SJCRH30 (cell line): ENCODE measurements at regions not wholly inside any gene's neighbourhood (a gene's known extent, or its start where the extent isn't known, plus 50 kb on each side); places are given as distances from the start of the nearest gene placed in this dataset.

Source experiments
- DNase-seq, 2 experiments: peaks; one replicate each; pipeline ENCODE4 v3.0.0-alpha.2; 2015 to 2020
- H3K27ac ChIP-seq: fragments of 250-450 bp; sonication (Bioruptor Pico); 2 replicates; pipeline ENCODE4 v1.5.1; 2020; ENCODE audit warnings: mild to moderate bottlenecking, moderate library complexity
- H3K27me3 ChIP-seq: fragments of 250-450 bp; sonication (Bioruptor Pico); 2 replicates; pipeline ENCODE4 v1.5.1; 2020; ENCODE audit warnings: mild to moderate bottlenecking, moderate library complexity
- H3K36me3 ChIP-seq: fragments of 250-450 bp; sonication (Bioruptor Pico); 2 replicates; pipeline ENCODE4 v1.5.1; 2020; ENCODE audit warnings: mild to moderate bottlenecking, moderate library complexity
- H3K4me1 ChIP-seq: fragments of 250-450 bp; sonication (Bioruptor Pico); 2 replicates; pipeline ENCODE4 v1.5.1; 2020; ENCODE audit warnings: mild to moderate bottlenecking, moderate library complexity
- H3K4me3 ChIP-seq: fragments of 250-450 bp; sonication (Bioruptor Pico); 2 replicates; pipeline ENCODE4 v1.5.1; 2020; ENCODE audit warnings: mild to moderate bottlenecking, moderate library complexity
- H3K9me3 ChIP-seq: fragments of 250-450 bp; sonication (Bioruptor Pico); replicated peaks from 2 replicates; pipeline ENCODE4 v1.5.1; 2020; ENCODE audit warnings: mild to moderate bottlenecking, moderate library complexity

- no peak for DNase-seq
- peaks cover 4% of the 10 kb centered on the region for H3K27me3 ChIP-seq
- H3K4me3 ChIP-seq: no peak overlapping the region
- H3K27ac ChIP-seq: no peak overlapping the region
- H3K9me3 ChIP-seq: no peaks in the 10 kb centered on the region
- H3K36me3 ChIP-seq: no peaks in the 10 kb centered on the region
- H3K4me1 ChIP-seq: no peaks in the 10 kb centered on the region
These were observed 646.7 kb upstream of the SALL1 start for GRCh38 chr16:51797669-51798259.

GRCh38 chr16:51779240-51779639, 628.2 kb upstream of the SALL1 start:
- Histone ChIP-seq H3K27ac (no peak overlapping the region), H3K4me1 (no peaks in the 10 kb centered on the region), H3K4me3 (no peak overlapping the region), H3K9me3 (no peaks in the 10 kb centered on the region), H3K27me3 (no peaks in the 10 kb centered on the region; the same call in 1 of the 2 replicates), H3K36me3 (no peaks in the 10 kb centered on the region)
- no peak for DNase-seq

- no peaks in the 10 kb centered on the region for H3K9me3 ChIP-seq
- no peaks in the 10 kb centered on the region for H3K36me3 ChIP-seq
- peaks cover 15% of the 10 kb centered on the region for H3K27me3 ChIP-seq
- no peak overlapping the region for H3K4me3 ChIP-seq
- no peaks in the 10 kb centered on the region for H3K4me1 ChIP-seq
- no peak for DNase-seq
- no peak overlapping the region for H3K27ac ChIP-seq
These were observed 622.2 kb upstream of the SALL1 start for GRCh38 chr16:51773071-51773890.

- H3K27ac ChIP-seq: no peak overlapping the region
- H3K4me3 ChIP-seq: no peak overlapping the region
- peaks cover 15% of the 10 kb centered on the region for H3K27me3 ChIP-seq
- H3K36me3 ChIP-seq: no peaks in the 10 kb centered on the region
- DNase-seq: no peak
- no peaks in the 10 kb centered on the region for H3K4me1 ChIP-seq
- H3K9me3 ChIP-seq: no peaks in the 10 kb centered on the region
These were observed 615.7 kb upstream of the SALL1 start for GRCh38 chr16:51766739-51767138.

- Histone ChIP-seq H3K27ac (no peak overlapping the region), H3K4me1 (no peaks in the 10 kb centered on the region), H3K4me3 (no peak overlapping the region), H3K9me3 (no peaks in the 10 kb centered on the region), H3K36me3 (no peaks in the 10 kb centered on the region), H3K27me3 (peaks cover 18% of the 10 kb centered on the region)
- peak in 1 of 2 experiments; percentile 8 for DNase-seq
These were observed 612.1 kb upstream of the SALL1 start for GRCh38 chr16:51763072-51763661.

GRCh38 chr16:51762081-51762996, 611.3 kb upstream of the SALL1 start:
- H3K9me3 ChIP-seq: no peaks in the 10 kb centered on the region
- peak; percentile 64 to 83 for DNase-seq
- no peaks in the 10 kb centered on the region for H3K36me3 ChIP-seq
- H3K27me3 ChIP-seq: peaks cover 18% of the 10 kb centered on the region
- no peaks in the 10 kb centered on the region for H3K4me1 ChIP-seq
- H3K4me3 ChIP-seq: no peak overlapping the region; the same call in 1 of the 2 replicates
- H3K27ac ChIP-seq: no peak overlapping the region

- H3K27me3 ChIP-seq: peaks cover 18% of the 10 kb centered on the region
- H3K4me3 ChIP-seq: no peak overlapping the region
- H3K36me3 ChIP-seq: no peaks in the 10 kb centered on the region
- no peaks in the 10 kb centered on the region for H3K4me1 ChIP-seq
- H3K27ac ChIP-seq: no peak overlapping the region
- DNase-seq: no peak
- H3K9me3 ChIP-seq: no peaks in the 10 kb centered on the region
These were observed 609.9 kb upstream of the SALL1 start for GRCh38 chr16:51761001-51761400.

GRCh38 chr16:51759999-51760398, 608.9 kb upstream of the SALL1 start:
- H3K9me3 ChIP-seq: no peaks in the 10 kb centered on the region
- no peak overlapping the region for H3K4me3 ChIP-seq
- H3K4me1 ChIP-seq: no peaks in the 10 kb centered on the region
- H3K36me3 ChIP-seq: no peaks in the 10 kb centered on the region
- DNase-seq: no peak
- no peak overlapping the region for H3K27ac ChIP-seq
- H3K27me3 ChIP-seq: peaks cover 21% of the 10 kb centered on the region

- Histone ChIP-seq H3K4me3 (no peak overlapping the region), H3K27me3 (peaks cover 21% of the 10 kb centered on the region), H3K9me3 (no peaks in the 10 kb centered on the region), H3K36me3 (no peaks in the 10 kb centered on the region), H3K4me1 (no peaks in the 10 kb centered on the region), H3K27ac (no peak overlapping the region)
- no peak for DNase-seq
These were observed 608.3 kb upstream of the SALL1 start for GRCh38 chr16:51759329-51759728.

GRCh38 chr16:51757921-51758479, 606.9 kb upstream of the SALL1 start:
- H3K4me1 ChIP-seq: no peaks in the 10 kb centered on the region; the same call in 1 of the 2 replicates
- H3K27me3 ChIP-seq: peaks cover 24% of the 10 kb centered on the region
- H3K36me3 ChIP-seq: no peaks in the 10 kb centered on the region
- H3K27ac ChIP-seq: no peak overlapping the region
- no peak for DNase-seq
- H3K9me3 ChIP-seq: no peaks in the 10 kb centered on the region
- no peak overlapping the region for H3K4me3 ChIP-seq

- no peaks in the 10 kb centered on the region; the same call in 1 of the 2 replicates for H3K4me1 ChIP-seq
- peaks cover 24% of the 10 kb centered on the region for H3K27me3 ChIP-seq
- H3K27ac ChIP-seq: no peak overlapping the region
- H3K36me3 ChIP-seq: no peaks in the 10 kb centered on the region
- no peak overlapping the region for H3K4me3 ChIP-seq
- H3K9me3 ChIP-seq: no peaks in the 10 kb centered on the region
- no peak for DNase-seq
These were observed 606.4 kb upstream of the SALL1 start for GRCh38 chr16:51757505-51757904.

- H3K4me1 ChIP-seq: no peaks in the 10 kb centered on the region; the same call in 1 of the 2 replicates
- DNase-seq: no peak
- no peak overlapping the region for H3K27ac ChIP-seq
These were observed 606.0 kb upstream of the SALL1 start for GRCh38 chr16:51757124-51757470.

GRCh38 chr16:51756447-51757123, 605.5 kb upstream of the SALL1 start:
- no peak for DNase-seq
- Histone ChIP-seq H3K27ac (no peak overlapping the region), H3K36me3 (no peaks in the 10 kb centered on the region), H3K9me3 (no peaks in the 10 kb centered on the region), H3K4me1 (no peaks in the 10 kb centered on the region; the same call in 1 of the 2 replicates), H3K27me3 (peaks cover 28% of the 10 kb centered on the region), H3K4me3 (no peak overlapping the region)

More at GRCh38 chr16:51757124-51757470, 606.0 kb upstream of the SALL1 start:
- H3K4me3 ChIP-seq: no peak overlapping the region
- no peaks in the 10 kb centered on the region for H3K36me3 ChIP-seq
- H3K27me3 ChIP-seq: peaks cover 28% of the 10 kb centered on the region
- no peaks in the 10 kb centered on the region for H3K9me3 ChIP-seq
